ENCODE measurements at regions not wholly inside any gene's neighbourhood (a gene's known extent, or its start where the extent isn't known, plus 50 kb on each side); places are given as distances from the start of the nearest gene placed in this dataset.
"Not testable (repeated sequence)": the region's sequence is repeated elsewhere in the genome, so short reads cannot be mapped to it uniquely, and the experiment has no call there.

- no peak for DNase-seq
Measured at GRCh38 chr1:99361406-99361805, 97.1 kb downstream of the PLPPR4 start.

DNA sequence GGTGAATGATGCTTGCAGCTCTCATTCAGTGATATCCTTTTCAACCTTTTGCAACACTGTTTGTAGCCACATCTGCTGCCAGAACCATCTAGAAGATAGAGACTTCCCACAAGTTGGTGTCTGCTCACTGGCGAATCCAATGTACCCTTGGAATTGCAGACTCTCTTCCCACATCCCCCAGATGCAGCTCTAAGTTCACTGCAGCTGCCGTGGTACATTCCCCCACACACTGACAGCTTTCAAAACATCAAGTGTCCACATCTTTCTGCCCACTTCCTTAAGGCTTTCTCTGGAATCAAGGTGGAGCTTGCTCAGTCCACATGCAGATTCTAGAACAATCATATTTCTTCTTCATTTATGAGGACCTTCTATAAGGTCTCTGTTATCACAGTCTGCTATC is 99.2 kb downstream of the PLPPR4 start:
- no peak for DNase-seq

DNA sequence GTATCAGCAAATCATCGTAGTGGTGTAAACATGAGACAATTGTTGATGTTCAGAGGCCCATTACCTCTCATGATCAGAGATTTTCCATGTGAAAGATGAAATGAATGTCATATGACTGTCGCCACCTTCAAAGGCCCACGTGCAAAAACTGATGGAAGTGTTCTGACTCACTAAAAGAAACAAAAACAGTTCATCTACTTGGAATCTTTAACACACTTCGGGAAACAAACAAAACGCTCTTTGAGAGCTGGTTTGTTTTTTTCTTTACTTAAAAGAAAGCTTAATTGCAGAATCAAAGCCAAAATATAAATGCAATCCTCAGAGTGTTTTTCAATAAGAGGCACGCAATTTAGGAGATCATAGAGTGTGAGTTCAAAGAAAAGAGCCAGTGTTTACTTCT is 100.8 kb downstream of the PLPPR4 start:
- DNase-seq = no peak

DNA sequence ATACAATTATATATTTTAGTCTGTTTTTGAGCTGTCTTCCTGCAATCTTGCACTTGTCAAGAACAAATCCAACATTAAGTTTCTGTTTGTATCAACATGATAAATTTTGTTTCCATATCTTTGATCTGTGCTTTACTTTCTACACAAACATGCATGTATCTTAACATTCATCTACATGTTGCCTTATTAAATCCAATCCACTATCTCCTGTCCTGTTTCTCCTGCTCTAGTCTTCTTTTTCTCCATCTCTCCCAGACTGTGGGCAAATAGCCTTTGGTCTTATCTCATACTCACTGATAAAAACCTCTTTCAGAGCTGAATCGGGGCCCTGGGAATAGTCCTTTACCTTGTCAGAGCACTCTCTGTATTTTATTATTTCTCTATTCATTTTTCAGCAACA is 101.3 kb downstream of the PLPPR4 start:
- DNase-seq = no peak

DNA sequence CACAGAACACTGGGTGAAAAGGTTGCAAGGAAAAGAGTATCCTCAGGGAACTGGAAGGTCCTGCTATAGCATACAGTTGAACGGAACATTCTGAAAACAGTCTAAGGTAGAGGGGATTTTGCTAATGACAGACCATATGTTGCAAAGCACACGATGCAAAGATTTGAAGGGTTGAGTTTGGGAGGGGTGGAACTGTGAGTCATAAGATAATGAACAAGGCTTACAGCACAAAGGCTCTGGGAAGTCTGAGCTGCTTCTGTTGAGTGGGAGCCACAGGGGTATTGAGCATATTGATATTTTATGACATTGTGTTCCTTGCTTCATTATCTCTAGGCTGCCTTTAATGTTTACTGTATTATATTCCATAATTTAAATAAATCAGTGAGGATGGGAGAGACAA is 104.9 kb downstream of the PLPPR4 start:
- DNase-seq = no peak

DNA sequence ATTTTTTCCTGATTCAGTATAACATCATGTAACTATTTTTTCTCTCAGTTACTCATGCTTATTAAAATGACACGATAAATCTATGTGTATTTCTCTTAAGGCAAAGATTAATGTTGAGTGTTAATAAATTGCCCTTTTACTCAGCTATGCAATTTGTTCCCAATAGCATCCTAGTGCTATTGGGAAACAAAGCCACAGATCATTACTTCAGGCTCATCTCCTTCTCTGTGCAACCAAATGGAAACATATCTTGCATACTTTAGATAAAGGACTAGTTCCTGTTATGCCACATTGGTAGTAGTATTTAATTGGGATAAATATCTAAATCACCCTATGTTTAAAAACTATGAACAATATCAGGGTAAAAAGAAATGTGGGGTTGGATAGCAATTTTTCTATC is 106.2 kb downstream of the PLPPR4 start:
- no peak for DNase-seq

- DNase-seq = no peak
Measured at GRCh38 chr1:99371413-99371812, 107.1 kb downstream of the PLPPR4 start.

DNA sequence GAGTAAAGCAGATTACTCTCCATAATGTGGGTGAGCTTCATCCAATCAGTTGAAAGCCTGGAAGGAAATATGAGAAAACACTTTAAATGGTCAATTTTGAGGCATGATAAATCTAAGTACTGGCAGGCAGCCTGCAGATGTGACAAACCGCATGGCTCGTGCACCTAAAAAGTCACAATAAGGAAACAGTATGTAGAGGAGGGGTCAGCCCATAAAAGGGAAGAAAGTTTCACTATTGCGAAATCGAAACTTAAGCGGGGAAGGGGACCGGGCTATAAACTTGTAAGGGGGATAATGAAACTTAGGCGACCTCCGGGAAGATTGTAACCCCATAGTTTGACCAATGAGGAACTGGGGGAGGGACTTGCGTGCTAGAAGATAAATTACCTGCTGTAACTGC is 109.8 kb downstream of the PLPPR4 start:
- no peak for DNase-seq

- not testable (repeated sequence) for DNase-seq
Measured at GRCh38 chr1:99374693-99375092, 110.4 kb downstream of the PLPPR4 start.

DNA sequence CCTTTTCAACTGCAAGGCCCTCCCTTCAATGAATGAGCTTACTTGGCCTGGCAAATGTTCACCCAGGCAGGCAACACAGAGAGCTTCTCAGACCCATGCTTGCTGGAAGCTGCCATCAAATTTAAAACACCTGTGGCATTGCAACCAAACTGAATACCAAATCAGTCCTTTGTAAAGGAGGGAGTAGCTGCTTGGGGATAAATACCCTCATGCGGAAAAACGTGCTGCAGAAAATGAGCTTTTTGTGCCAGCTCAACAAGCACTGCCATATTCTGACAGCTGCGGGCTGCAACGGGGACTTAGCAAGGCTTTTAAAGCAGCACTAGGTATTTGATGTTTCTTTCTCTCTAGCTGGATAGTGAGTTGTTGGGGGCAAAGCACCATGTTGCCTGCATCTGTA is 119.7 kb downstream of the PLPPR4 start:
- DNase-seq = no peak

- DNase-seq = no peak
Measured at GRCh38 chr1:99385852-99386251, 121.6 kb downstream of the PLPPR4 start.

GRCh38 chr1:99396389-99396788 is 132.1 kb downstream of the PLPPR4 start:
- DNase-seq = no peak

GRCh38 chr1:99397029-99397428 is 132.7 kb downstream of the PLPPR4 start:
- no peak for DNase-seq

- no peak for DNase-seq
Measured at GRCh38 chr1:99397863-99398262, 133.6 kb downstream of the PLPPR4 start.

- not testable (repeated sequence) for DNase-seq
Measured at GRCh38 chr1:99401556-99401955, 137.3 kb downstream of the PLPPR4 start.

GRCh38 chr1:99404399-99404798 is 140.1 kb downstream of the PLPPR4 start:
- not testable (repeated sequence) for DNase-seq

- DNase-seq = not testable (repeated sequence)
Measured at GRCh38 chr1:99405325-99405724, 141.0 kb downstream of the PLPPR4 start.

- DNase-seq = no peak
Measured at GRCh38 chr1:99407018-99407417, 142.7 kb downstream of the PLPPR4 start.

DNA sequence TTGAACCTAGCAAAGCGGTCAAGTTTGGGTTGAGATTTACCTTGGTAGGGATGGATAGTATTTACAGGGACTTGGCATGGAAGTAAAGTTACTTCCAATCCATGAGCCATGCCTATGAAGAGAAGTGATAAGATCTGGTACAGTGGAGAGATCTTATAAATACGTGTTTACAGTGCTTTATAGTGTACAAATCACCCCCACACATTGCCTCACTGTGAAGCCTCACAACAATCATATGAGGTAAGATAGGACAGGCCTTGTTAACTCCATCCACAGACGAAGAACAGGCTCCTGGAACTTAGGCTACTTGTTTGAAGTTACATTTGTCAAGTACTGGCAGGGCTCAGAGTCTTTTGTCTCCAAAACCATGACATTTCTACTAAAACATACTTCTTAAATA is 159.8 kb downstream of the PLPPR4 start:
- no peak for DNase-seq

- DNase-seq = no peak
Measured at GRCh38 chr1:99429754-99430153, 165.5 kb downstream of the PLPPR4 start.

DNA sequence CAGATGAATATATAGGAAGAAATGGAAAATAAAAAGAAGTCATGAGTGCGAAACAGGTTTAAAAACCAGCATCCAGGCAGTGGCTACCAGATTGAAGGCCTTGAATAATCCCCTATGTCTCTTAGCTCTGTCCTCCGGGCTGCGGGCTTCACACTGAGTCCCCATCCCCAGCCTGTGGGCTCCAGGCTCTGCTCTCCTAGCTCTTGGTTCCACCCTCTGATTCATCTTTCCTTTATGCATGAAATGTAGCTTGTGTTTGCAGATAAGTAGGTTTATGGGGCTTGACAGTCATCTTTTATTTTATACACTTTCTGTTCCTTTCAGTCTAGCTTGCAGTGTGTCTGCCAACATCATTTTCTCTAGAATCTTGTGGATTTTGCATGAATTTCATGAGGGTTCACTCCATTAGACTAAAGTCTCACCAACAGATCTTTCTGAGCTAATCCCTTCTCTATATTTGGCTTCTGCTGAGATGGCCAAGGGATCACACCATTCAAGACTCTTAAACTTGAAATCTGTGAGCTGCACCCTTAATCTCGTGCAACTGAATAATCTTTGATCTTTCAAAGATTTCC is 174.5 kb downstream of the PLPPR4 start:
- DNase-seq = no peak

DNA sequence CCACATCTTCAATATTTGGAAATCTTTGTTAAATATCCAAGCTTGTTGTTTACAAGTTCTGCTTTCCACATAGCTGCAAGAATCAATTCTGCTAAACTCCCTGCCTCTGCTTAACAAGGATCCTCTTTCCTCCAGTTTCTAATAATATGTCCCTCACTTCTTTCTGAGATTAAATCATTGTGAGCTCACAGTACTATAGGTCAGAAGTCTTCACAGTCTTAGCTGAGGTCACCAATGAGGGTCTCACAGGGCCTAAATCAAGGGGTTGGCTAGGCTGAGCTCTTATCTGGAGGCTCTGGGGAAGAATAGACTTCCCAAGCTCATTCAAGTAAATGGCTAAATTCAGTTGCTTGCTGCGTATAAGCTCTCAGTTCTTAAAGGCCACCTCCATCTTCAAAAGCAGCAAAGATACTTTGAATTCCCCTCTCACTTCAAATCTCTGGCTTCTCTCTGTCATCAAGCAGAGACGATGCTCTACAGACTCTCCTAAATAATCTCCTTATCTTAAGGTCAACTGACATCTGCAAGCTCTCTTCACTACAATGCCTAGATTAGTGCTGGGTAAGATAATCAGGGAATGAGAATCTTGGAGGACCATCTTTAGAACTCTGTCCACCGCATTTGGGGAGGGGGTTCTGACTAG is 175.3 kb downstream of the PLPPR4 start:
- DNase-seq = no peak

- DNase-seq = no peak
Measured at GRCh38 chr1:99441299-99442095, 177.2 kb downstream of the PLPPR4 start.

GRCh38 chr1:99444211-99444927 is 180.1 kb downstream of the PLPPR4 start:
- DNase-seq = not testable (repeated sequence)

Measured in activated naive CD4-positive, alpha-beta T cell treated with anti-CD3 and anti-CD28 coated beads, Interleukin-2, amount 50 U/mL, for 16 hours (primary cell).